Tibial artery (tissue), 4 donors: ENCODE measurements at regions not wholly inside any gene's neighbourhood (a gene's known extent, or its start where the extent isn't known, plus 50 kb on each side); places are given as distances from the start of the nearest gene placed in this dataset.
"Not testable (repeated sequence)": the region's sequence is repeated elsewhere in the genome, so short reads cannot be mapped to it uniquely, and the experiment has no call there.

Experiments
- DNase-seq, 2 donors: peaks; one replicate each; pipeline ENCODE4 v3.0.0-alpha.2; 2019
- H3K27ac ChIP-seq, 2 donors: fragments of 200-600 bp; sonication (generic) in 1 of 2; 1 replicate in 1 of 2; 2 replicates in 1 of 2; pipeline ENCODE4 v1.5.1; 2018 to 2019; ENCODE audit warnings: mild to moderate bottlenecking in 1 of 2
- H3K27me3 ChIP-seq, 2 donors: fragments of 200-600 bp; sonication (generic) in 1 of 2; one replicate each; pipeline versions ENCODE4 v1.5.1 to v1.6.0; 2016 to 2019
- H3K36me3 ChIP-seq, 3 donors: fragments of 200-600 bp; sonication (generic) in 2 of 3; one replicate each; pipeline ENCODE4 v1.5.1; 2016 to 2019; ENCODE audit warnings: mild to moderate bottlenecking in 2 of 3
- H3K4me1 ChIP-seq, 4 donors: fragments of 200-600 bp; sonication (generic) in 2 of 4; 1 replicate in 3 of 4; 2 replicates in 1 of 4; pipeline ENCODE4 v1.5.1; 2016 to 2019
- H3K4me3 ChIP-seq, 2 donors: fragments of 200-600 bp; sonication (generic) in 1 of 2; 1 replicate in 1 of 2; 2 replicates in 1 of 2; pipeline ENCODE4 v1.5.1; 2018 to 2019; ENCODE audit warnings: mild to moderate bottlenecking in 2 of 2
- H3K9me3 ChIP-seq, 3 donors: fragments of 200-600 bp; sonication (generic) in 1 of 3; one replicate each; pipeline ENCODE4 v1.5.1; 2016 to 2019
- CTCF ChIP-seq, 2 experiments: fragments of 200-600 bp in 1 of 2; fragments of 450-650 bp in 1 of 2; IDR thresholded peaks; one replicate each; pipeline ENCODE4 v1.5.1; 2017 to 2019; ENCODE audit warnings: antibody characterized with exemption in 2 of 2, mild to moderate bottlenecking in 1 of 2, moderate library complexity in 1 of 2
- intact Hi-C: fragments of 100-400 bp; cut with DNase I; formaldehyde crosslinking; loops from one replicate; pipeline ENCODE4 v1.15.0; 2023; ENCODE audit warnings: low total_unique reads

DNA sequence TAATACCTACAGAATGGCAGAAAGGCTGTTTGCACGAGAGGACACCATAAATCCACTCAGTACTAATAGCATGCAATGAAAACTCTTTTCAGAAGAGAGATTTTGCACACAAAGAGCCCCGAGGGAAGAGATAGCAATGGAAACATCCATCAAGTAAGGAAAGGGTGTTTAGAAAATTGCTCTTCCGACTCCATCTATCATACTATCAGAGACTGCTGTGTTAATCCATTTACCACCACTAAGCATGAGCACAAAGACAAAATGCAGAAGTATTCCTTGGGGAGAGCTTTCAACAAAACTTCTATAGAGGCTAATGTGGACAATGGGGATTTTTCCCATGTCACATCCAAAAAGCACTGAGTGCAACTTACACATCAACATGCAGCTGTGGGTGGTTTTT is 72.1 kb upstream of the PLAAT1 start:
- no peak overlapping the region for H3K4me3 ChIP-seq
- no peak for TF ChIP-seq CTCF (IDR thresholded peaks at IDR 0.05)
- H3K36me3 ChIP-seq, result no peaks in the 10 kb centered on the region
- H3K9me3 ChIP-seq, result no peaks in the 10 kb centered on the region
- H3K27me3 ChIP-seq, result no peaks in the 10 kb centered on the region
- H3K4me1 ChIP-seq, result no peaks in the 10 kb centered on the region
- intact Hi-C loops, result no loop called here
- no peak overlapping the region for H3K27ac ChIP-seq
- no peak for DNase-seq

DNA sequence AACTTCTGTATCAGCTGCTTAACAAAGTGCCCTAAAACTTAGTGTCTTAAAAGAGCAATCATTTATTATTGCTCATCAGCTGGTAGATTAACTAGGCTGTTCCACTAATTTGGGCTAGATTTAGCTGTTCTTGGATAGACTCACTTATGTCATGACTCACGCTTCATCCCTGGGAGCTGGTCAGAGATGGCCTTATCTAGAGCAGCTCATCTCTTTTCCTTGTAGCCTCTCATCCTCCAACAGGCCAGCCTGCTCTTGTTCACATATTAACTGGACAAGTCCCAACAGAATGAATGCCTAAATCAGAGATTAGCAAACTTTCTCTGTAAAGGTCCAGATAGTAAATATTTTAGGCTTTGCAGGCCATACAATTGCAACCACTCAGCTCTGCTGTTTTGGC is 66.9 kb upstream of the PLAAT1 start:
- H3K4me3 ChIP-seq, result no peak overlapping the region
- intact Hi-C loops, result no loop called here
- H3K9me3 ChIP-seq, result no peaks in the 10 kb centered on the region
- no peaks in the 10 kb centered on the region for H3K27me3 ChIP-seq
- H3K4me1 ChIP-seq, result no peaks in the 10 kb centered on the region
- no peak for DNase-seq
- no peaks in the 10 kb centered on the region for H3K36me3 ChIP-seq
- no peak for TF ChIP-seq CTCF (IDR thresholded peaks at IDR 0.05)
- H3K27ac ChIP-seq, result no peak overlapping the region

GRCh38 chr3:193179332-193180012 is 61.5 kb upstream of the PLAAT1 start:
- intact Hi-C loops, H3K9me3 ChIP-seq, H3K27ac ChIP-seq, H3K36me3 ChIP-seq, H3K27me3 ChIP-seq, DNase-seq, H3K4me1 ChIP-seq, H3K4me3 ChIP-seq: not testable (repeated sequence)

- H3K36me3 ChIP-seq, result no peaks in the 10 kb centered on the region
- intact Hi-C loops, result no loop called here
- H3K4me1 ChIP-seq, result no peaks in the 10 kb centered on the region
- H3K27me3 ChIP-seq, result no peaks in the 10 kb centered on the region
- TF ChIP-seq CTCF (IDR thresholded peaks at IDR 0.05), result no peak
- H3K27ac ChIP-seq, result no peak overlapping the region
- H3K4me3 ChIP-seq, result no peak overlapping the region
- no peak for DNase-seq
- H3K9me3 ChIP-seq, result no peaks in the 10 kb centered on the region
Observed at GRCh38 chr3:193187070-193187722, 53.8 kb upstream of the PLAAT1 start.

DNA sequence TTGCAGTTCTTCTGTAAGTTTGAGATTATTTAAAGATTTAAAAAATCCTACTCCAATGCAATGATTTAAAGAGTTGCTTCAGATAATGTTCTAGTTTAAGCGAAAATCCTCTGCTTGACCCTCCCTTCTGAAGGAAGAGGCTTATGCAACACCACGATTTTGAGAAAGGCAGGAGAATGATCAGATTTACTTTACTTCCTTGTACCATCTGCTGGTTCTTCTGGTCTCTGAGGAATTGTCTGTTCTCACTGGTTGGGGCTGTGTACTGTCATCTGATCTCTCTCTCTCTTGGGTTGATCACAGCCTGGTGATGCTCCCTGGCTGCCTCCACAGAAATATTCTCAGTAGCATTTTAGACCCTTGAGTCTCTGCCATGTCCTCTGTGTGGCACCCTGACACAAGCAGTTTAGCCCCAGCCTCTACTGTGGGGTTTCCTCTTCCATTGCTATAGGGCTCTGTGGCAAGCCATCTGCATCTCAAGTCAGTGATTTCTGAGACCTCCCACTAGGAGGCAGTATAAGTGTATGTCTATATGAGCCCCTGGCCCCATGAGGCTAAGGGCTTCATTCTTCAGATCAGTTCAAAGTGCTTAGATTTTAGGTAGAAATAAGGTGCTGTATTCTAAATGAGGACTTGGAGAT is 50.8 kb upstream of the PLAAT1 start:
- no peak for DNase-seq
- no peaks in the 10 kb centered on the region for H3K9me3 ChIP-seq
- H3K27ac ChIP-seq, result no peak overlapping the region
- no peaks in the 10 kb centered on the region for H3K4me1 ChIP-seq
- no peak overlapping the region for H3K4me3 ChIP-seq
- no peaks in the 10 kb centered on the region for H3K36me3 ChIP-seq
- no peak for TF ChIP-seq CTCF (IDR thresholded peaks at IDR 0.05)
- intact Hi-C loops, result no loop called here
- no peaks in the 10 kb centered on the region for H3K27me3 ChIP-seq
